CD4-positive, alpha-beta T cell treated with Interleukin-15 for 1 hour (primary cell): ENCODE measurements at regions not wholly inside any gene's neighbourhood (a gene's known extent, or its start where the extent isn't known, plus 50 kb on each side); places are given as distances from the start of the nearest gene placed in this dataset.
"Not testable (repeated sequence)": the region's sequence is repeated elsewhere in the genome, so short reads cannot be mapped to it uniquely, and the experiment has no call there.

Source experiments
- DNase-seq: peaks from one replicate; pipeline ENCODE4 v3.0.0-alpha.2; 2020

- DNase-seq = no peak
These were observed 91.7 kb upstream of the WSCD1 start for GRCh38 chr17:5978496-5978895.

GRCh38 chr17:5980941-5981340 lies 89.2 kb upstream of the WSCD1 start:
- DNase-seq = no peak

DNA sequence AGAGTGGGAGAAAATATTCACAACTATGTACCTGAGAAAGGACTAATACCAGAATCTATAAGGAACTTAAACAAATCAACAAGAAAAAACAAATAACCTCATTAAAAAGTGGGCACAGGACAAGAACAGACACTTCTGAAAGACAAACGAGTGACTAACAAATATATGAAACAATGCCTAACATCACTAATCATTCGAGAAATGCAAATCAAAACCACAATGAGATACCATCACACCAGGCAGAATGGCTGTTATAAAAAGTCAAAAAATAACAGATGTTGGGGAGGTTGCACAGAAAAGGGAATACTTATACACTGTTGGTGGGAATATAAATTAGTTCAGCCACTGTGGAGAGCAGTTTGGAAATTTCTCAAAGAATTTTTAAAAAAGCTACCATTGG lies 83.5 kb upstream of the WSCD1 start:
- DNase-seq = no peak

- DNase-seq = no peak
These were observed 69.8 kb upstream of the WSCD1 start for GRCh38 chr17:6000426-6000825.

DNA sequence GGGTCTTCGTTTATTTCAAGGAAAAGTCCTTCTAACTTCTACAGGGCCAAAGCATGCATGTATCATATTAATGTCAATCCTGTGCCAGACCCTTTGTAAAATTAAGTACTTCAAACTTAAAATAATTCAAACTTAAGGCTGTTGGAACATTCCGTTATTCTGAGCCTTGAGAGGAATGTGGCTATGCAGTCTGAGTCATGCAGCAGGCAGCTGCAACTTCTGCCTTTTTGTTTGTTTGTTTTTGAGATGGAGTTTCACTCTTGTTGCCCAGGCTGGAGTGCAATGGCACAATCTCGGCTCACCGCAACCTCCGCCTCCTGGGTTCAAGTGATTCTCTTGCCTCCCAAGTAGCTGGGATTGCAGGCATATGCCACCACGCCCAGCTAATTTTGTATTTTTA lies 67.0 kb upstream of the WSCD1 start:
- DNase-seq = not testable (repeated sequence)

DNA sequence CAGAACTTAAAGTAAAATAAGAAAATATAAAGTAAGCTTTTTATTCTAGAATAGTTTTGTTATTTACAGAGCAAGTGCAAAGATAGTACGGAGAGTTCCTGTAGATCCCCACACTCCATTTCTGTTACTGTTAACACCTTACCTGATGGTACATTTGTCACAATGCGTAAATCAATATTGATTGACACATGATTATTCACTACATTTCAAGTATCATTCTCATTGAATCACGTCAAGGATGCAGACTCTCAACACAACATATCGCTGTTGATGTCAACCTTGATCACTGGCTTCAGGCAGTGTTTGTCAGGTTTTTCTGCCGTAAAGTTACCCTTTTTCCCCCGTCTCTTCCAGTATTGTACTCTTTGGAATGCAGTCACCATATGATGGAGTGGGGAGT lies 64.2 kb upstream of the WSCD1 start:
- DNase-seq = no peak

GRCh38 chr17:6011206-6011605 lies 59.0 kb upstream of the WSCD1 start:
- DNase-seq = no peak

DNA sequence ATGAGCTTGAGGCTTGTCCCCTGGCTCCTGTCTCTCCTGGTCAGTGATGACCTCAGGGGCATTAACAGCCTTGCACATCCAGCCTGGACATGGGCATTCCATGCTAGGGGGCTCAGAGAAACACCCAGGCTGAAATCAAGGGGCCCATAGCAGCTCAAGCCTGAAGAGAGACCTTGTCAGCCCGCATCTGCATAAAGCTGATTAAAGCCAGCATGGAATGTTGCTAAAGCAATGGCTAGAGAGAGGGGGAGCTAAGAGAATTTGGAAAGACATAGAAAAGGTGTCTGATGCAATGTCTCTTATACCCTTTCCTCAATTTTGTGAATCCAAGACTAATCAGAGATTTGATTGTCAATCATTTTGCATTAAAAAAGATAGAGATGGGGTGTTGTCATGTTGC lies 51.4 kb upstream of the WSCD1 start:
- DNase-seq = no peak

- no peak for DNase-seq
These were observed 50.2 kb upstream of the WSCD1 start for GRCh38 chr17:6019959-6020358.

- DNase-seq = no peak
These were observed 49.7 kb upstream of the WSCD1 start for GRCh38 chr17:6020376-6021010.
